GM13976 (cell line): ENCODE measurements at regions not wholly inside any gene's neighbourhood (a gene's known extent, or its start where the extent isn't known, plus 50 kb on each side); places are given as distances from the start of the nearest gene placed in this dataset.

Experiments used
- DNase-seq: peaks from one replicate; pipeline ENCODE4 v3.0.0; 2012; ENCODE audit warnings: low spot score
- CTCF ChIP-seq: IDR thresholded peaks from 2 replicates; pipeline ENCODE4 v1.5.1; 2012; ENCODE audit warnings: borderline replicate concordance, mild to moderate bottlenecking; ENCODE audit not compliant: insufficient read depth; ENCODE audit errors: extremely low read depth, missing control alignments, control extremely low read depth
- in situ Hi-C: fragments of 300-500 bp; cut with MboI; formaldehyde crosslinking; loops from one replicate; pipeline ENCODE4 v1.12.0; 2022; ENCODE audit warnings: low sequenced_read_pairs, mixed read lengths, inconsistent platforms; ENCODE audit not compliant: unreplicated experiment

- TF ChIP-seq CTCF, result no peak
- in situ Hi-C loops, result no loop called here
- DNase-seq, result no peak
These were observed 421.3 kb downstream of the ZFHX3 start for GRCh38 chr16:72626623-72627022.

- in situ Hi-C loops, result no loop called here
- DNase-seq, result no peak
- TF ChIP-seq CTCF, result no peak
These were observed 426.3 kb downstream of the ZFHX3 start for GRCh38 chr16:72621651-72622050.

GRCh38 chr16:72620853-72621252 is 427.1 kb downstream of the ZFHX3 start:
- no peak for DNase-seq
- in situ Hi-C loops, result no loop called here
- TF ChIP-seq CTCF, result no peak

- TF ChIP-seq CTCF, result no peak
- DNase-seq, result no peak
- in situ Hi-C loops, result no loop called here
These were observed 427.6 kb downstream of the ZFHX3 start for GRCh38 chr16:72620348-72620747.

- no peak for DNase-seq
- in situ Hi-C loops, result no loop called here
- TF ChIP-seq CTCF, result no peak
These were observed 432.1 kb downstream of the ZFHX3 start for GRCh38 chr16:72615856-72616255.

GRCh38 chr16:72612718-72613117 is 435.2 kb downstream of the ZFHX3 start:
- in situ Hi-C loops, result no loop called here

More at GRCh38 chr16:72612718-72613117, 435.2 kb downstream of the ZFHX3 start:
- TF ChIP-seq CTCF, result no peak
- no peak for DNase-seq
